K562 (cell line): ENCODE measurements at regions not wholly inside any gene's neighbourhood (a gene's known extent, or its start where the extent isn't known, plus 50 kb on each side); places are given as distances from the start of the nearest gene placed in this dataset.

Experiments used
- ATAC-seq: fragments of 200-7000 bp; cut with Tn5 transposase; 3 replicates; pipeline ENCODE4 v1.9.1; 2020; ENCODE audit warnings: moderate library complexity
- BruUV-seq: library from RNA; stranded (reverse); fragments of 400-500 nt; replicated peaks from 2 replicates; lab custom pipeline; 2021; lab: Mats Ljungman, UMichigan
- CTCF ChIA-PET: fragments of 300-600 bp; formaldehyde crosslinking; extraction: SDS; loops from one replicate; lab custom pipeline; 2021; ENCODE audit warnings: low intra/inter-chr PET ratio; lab: Yijun Ruan, JAX
- POLR2A ChIA-PET: fragments of 300-600, 350-650 bp; sonication (Branson Sonifier 250); formaldehyde crosslinking; extraction: SDS; loops from one replicate; lab custom pipeline; 2021; ENCODE audit warnings: antibody characterized with exemption, inconsistent platforms; lab: Yijun Ruan, JAX
- DNase-seq, 4 experiments: peaks; one replicate each; pipeline versions ENCODE4 v3.0.0 to v3.0.0-alpha.2; 2011 to 2018; ENCODE audit warnings: low spot score in 3 of 4, mixed read lengths in 3 of 4; ENCODE audit errors: extremely low read depth in 1 of 4
- FAIRE-seq: peaks from 2 replicates; lab custom pipeline; 2011; peaks lifted over from hg19 to GRCh38; lab: Jason Lieb, UNC
- H2AFZ ChIP-seq: 2 replicates; pipeline ENCODE4 v1.6.0; 2011; ENCODE audit warnings: low read depth, low read length, control low read depth, inconsistent platforms
- H3K27ac ChIP-seq: fragments of 200-600 bp; 3 replicates; pipeline ENCODE4 v1.8.0; 2011; ENCODE audit warnings: low read depth, mild to moderate bottlenecking, control low read depth, inconsistent platforms, low read length, moderate library complexity, mixed read lengths; ENCODE audit errors: extremely low read depth
- H3K27me3 ChIP-seq, 2 experiments: fragments of 300-600 bp in 1 of 2; 2 replicates in 1 of 2; 3 replicates in 1 of 2; pipeline versions ENCODE4 v1.6.0 to v1.8.0; 2011; ENCODE audit warnings: inconsistent platforms in 2 of 2, low read length in 2 of 2, mild to moderate bottlenecking in 1 of 2, mixed read lengths in 1 of 2, moderate library complexity in 1 of 2; ENCODE audit not compliant: control insufficient read depth in 2 of 2, insufficient read depth in 2 of 2
- H3K36me3 ChIP-seq: fragments of 300-600 bp; 3 replicates; pipeline ENCODE4 v1.8.0; 2011; ENCODE audit warnings: mild to moderate bottlenecking, low read length, inconsistent platforms; ENCODE audit not compliant: control insufficient read depth, insufficient read depth
- H3K4me1 ChIP-seq, 2 experiments: fragments of 200-600 bp in 1 of 2; replicated peaks in 1 of 2; 2 replicates in 1 of 2; 3 replicates in 1 of 2; pipeline versions ENCODE4 v1.5.1 to v1.8.0; 2011; ENCODE audit warnings: inconsistent platforms in 2 of 2, low read length in 2 of 2, mild to moderate bottlenecking in 1 of 2, mixed read lengths in 1 of 2, moderate library complexity in 1 of 2; ENCODE audit not compliant: control insufficient read depth in 2 of 2, insufficient read depth in 2 of 2
- H3K4me2 ChIP-seq: 2 replicates; pipeline ENCODE4 v1.6.1; 2011; ENCODE audit warnings: low read length, control low read depth, inconsistent platforms, mixed read lengths; ENCODE audit not compliant: insufficient read depth
- H3K4me3 ChIP-seq: fragments of 200-600 bp; sonication (generic), shearing (Covaris generic); 2 replicates; pipeline ENCODE4 v1.5.1; 2016; ENCODE audit warnings: control low read depth, inconsistent platforms
- H3K79me2 ChIP-seq: fragments of 200-600 bp; 3 replicates; pipeline ENCODE4 v1.8.0; 2011; ENCODE audit warnings: low read length, inconsistent platforms; ENCODE audit not compliant: control insufficient read depth, insufficient read depth
- H3K9ac ChIP-seq, 2 experiments: 2 replicates each; pipeline versions ENCODE4 v1.6.0 to v1.6.1; 2011; ENCODE audit warnings: low read depth in 2 of 2, low read length in 2 of 2, control low read depth in 1 of 2, inconsistent platforms in 1 of 2, mild to moderate bottlenecking in 1 of 2, mixed read lengths in 1 of 2; ENCODE audit not compliant: insufficient read depth in 1 of 2
- H3K9me1 ChIP-seq: one replicate; pipeline ENCODE4 v1.6.0; 2011; ENCODE audit warnings: inconsistent platforms, mild to moderate bottlenecking, low read length, moderate library complexity; ENCODE audit not compliant: control insufficient read depth, insufficient read depth
- H3K9me3 ChIP-seq: replicated peaks from 2 replicates; pipeline ENCODE4 v1.5.1; 2011; ENCODE audit warnings: low read depth, low read length, inconsistent platforms; ENCODE audit not compliant: control insufficient read depth, insufficient read depth
- H4K20me1 ChIP-seq: replicated peaks from 2 replicates; pipeline ENCODE4 v1.6.1; 2011; ENCODE audit warnings: low read length, inconsistent platforms, mixed read lengths; ENCODE audit not compliant: control insufficient read depth, insufficient read depth
- ARID3A ChIP-seq: IDR thresholded peaks from 2 replicates; pipeline ENCODE4 v1.6.1; 2012; ENCODE audit warnings: low read depth, low read length, improper control_type of control experiment, borderline replicate concordance
- BCL6 ChIP-seq: fragments of 250-450 bp; sonication (Bioruptor Pico); IDR thresholded peaks from 2 replicates; pipeline ENCODE4 v1.4.0; 2020
- E2F6 ChIP-seq, 2 experiments: IDR thresholded peaks; 2 replicates each; pipeline ENCODE4 v1.6.1; 2011; ENCODE audit warnings: borderline replicate concordance in 1 of 2, control low read depth in 1 of 2, low read depth in 1 of 2, low read length in 1 of 2, mild to moderate bottlenecking in 1 of 2, mixed read lengths in 1 of 2, moderate library complexity in 1 of 2; ENCODE audit not compliant: insufficient read depth in 1 of 2, insufficient read length in 1 of 2, poor library complexity in 1 of 2, severe bottlenecking in 1 of 2; ENCODE audit errors: extremely low read depth in 1 of 2
- KAT2B ChIP-seq: IDR thresholded peaks from one replicate; pipeline ENCODE4 v1.6.1; 2012; ENCODE audit warnings: low read depth, mild to moderate bottlenecking, control low read depth, inconsistent platforms, low read length, moderate library complexity
- MLX ChIP-seq, 2 experiments: fragments of 450-650 bp in 1 of 2; sonication (generic) in 1 of 2; formaldehyde crosslinking; conservative IDR thresholded peaks; 2 replicates each; pipeline versions ENCODE4 v1.4.0 to v1.8.1; 2020 to 2022; ENCODE audit warnings: mild to moderate bottlenecking in 1 of 2, missing genetic modification reagents in 1 of 2
- MYBL2 ChIP-seq, 2 experiments: fragments of 450-650 bp in 1 of 2; sonication (generic) in 1 of 2; formaldehyde crosslinking in 1 of 2; IDR thresholded peaks; 2 replicates each; pipeline versions ENCODE4 v1.6.1 to v1.8.1; 2017 to 2022; ENCODE audit warnings: borderline replicate concordance in 1 of 2, inconsistent platforms in 1 of 2, low read depth in 1 of 2, mild to moderate bottlenecking in 1 of 2, missing genetic modification reagents in 1 of 2, moderate library complexity in 1 of 2
- PYGO2 ChIP-seq: fragments of 450-650 bp; IDR thresholded peaks from 2 replicates; pipeline ENCODE4 v1.6.1; 2016; ENCODE audit warnings: mild to moderate bottlenecking, missing genetic modification characterization, moderate library complexity, missing compliant biosample characterization
- RAD51 ChIP-seq: fragments of 450-650 bp; IDR thresholded peaks from 2 replicates; pipeline ENCODE4 v1.7.1; 2016; ENCODE audit warnings: low read depth, mild to moderate bottlenecking, borderline replicate concordance
- RBM34 ChIP-seq: fragments of 200-400 bp; formaldehyde crosslinking; IDR thresholded peaks from 2 replicates; pipeline ENCODE4 v1.6.1; 2018; ENCODE audit warnings: low read length, borderline replicate concordance; ENCODE audit not compliant: insufficient read depth
- RNF219 ChIP-seq: fragments of 250-450 bp; sonication (Bioruptor Pico); IDR thresholded peaks from 2 replicates; pipeline ENCODE4 v1.5.0; 2022; ENCODE audit warnings: mild to moderate bottlenecking
- SAP30 ChIP-seq: fragments of 200-600 bp; sonication (generic); IDR thresholded peaks from 2 replicates; pipeline ENCODE4 v1.6.1; 2012; ENCODE audit warnings: borderline replicate concordance, low read depth, mild to moderate bottlenecking, moderate library complexity, low read length, control low read depth, inconsistent platforms; ENCODE audit not compliant: insufficient read depth, poor library complexity, severe bottlenecking
- SP1 ChIP-seq: sonication (generic); formaldehyde crosslinking; IDR thresholded peaks from 2 replicates; pipeline ENCODE4 v1.8.1; 2022; ENCODE audit warnings: mild to moderate bottlenecking, missing genetic modification reagents
- ZFP30 ChIP-seq: fragments of 250-450 bp; sonication (Bioruptor Pico); IDR thresholded peaks from 2 replicates; pipeline ENCODE4 v1.8.0; 2022; ENCODE audit warnings: moderate library complexity, mild to moderate bottlenecking, inconsistent platforms, borderline replicate concordance
- WGBS: fragments of 100-300 bp; shearing (Covaris generic); methylation state at CpG from one replicate; pipeline ENCODE4 v1.1.6; 2016; ENCODE audit warnings: low coverage, mixed read lengths; ENCODE audit not compliant: insufficient coverage; ENCODE audit errors: missing lambda C conversion rate; 5-methylcytosine and 5-hydroxymethylcytosine counted together
- in situ Hi-C: fragments of 300-500 bp; cut with MboI; formaldehyde crosslinking; loops from 4 replicates; pipeline ENCODE4 v1.15.0; 2018; ENCODE audit warnings: inconsistent platforms, mixed read lengths
- intact Hi-C: fragments of 100-400 bp; cut with micrococcal nuclease; formaldehyde crosslinking; loops from 2 replicates; pipeline ENCODE4 v1.14.2; 2022

- TF ChIP-seq ARID3A (no peak), PYGO2 (tag) (no peak), RNF219 (CRISPR knock-in tag) (no peak), MYBL2 (IDR thresholded peaks at IDR 0.05; ENCODE audit: low read depth) (no peak), MYBL2 (CRISPR knock-in tag; IDR thresholded peaks at IDR 0.05; ENCODE audit: borderline replicate concordance) (no peak), KAT2B (no peak)
- TF ChIP-seq, all 486 proteins: peak for 0
Observed at GRCh38 chr20:55540486-55540885, 464.8 kb downstream of the CBLN4 start (continued).

- Histone ChIP-seq H3K4me2 (no peak overlapping the region), H2AFZ (no peak overlapping the region), H3K9me3 (no peaks in the 10 kb centered on the region), H3K36me3 (no peaks in the 10 kb centered on the region), H3K79me2 (no peaks in the 10 kb centered on the region), H3K27ac (no peak overlapping the region), H3K4me1 (no peaks in the 10 kb centered on the region), H3K9me1 (no peaks in the 10 kb centered on the region), H3K4me3 (no peak overlapping the region), H3K27me3 (no peaks in the 10 kb centered on the region), H3K9ac (no peak overlapping the region), H4K20me1 (no peaks in the 10 kb centered on the region)
- intact Hi-C loops (no loop called here), in situ Hi-C loops (no loop called here)
- 0% methylated on average over 1 of the region's 1 CpG for WGBS
- ChIA-PET POLR2A (no interaction called here), CTCF (no interaction called here)
- DNase-seq, result no peak
- FAIRE-seq, result no peak
- no peak for ATAC-seq
- no TSS peak for BruUV-seq
- TF ChIP-seq RAD51 (no peak), SP1 (CRISPR knock-in tag) (no peak), E2F6 (IDR thresholded peaks at IDR 0.05; ENCODE audit: borderline replicate concordance in 1 of 2, extremely low read depth in 1 of 2, insufficient read depth in 1 of 2, insufficient read length in 1 of 2, low read depth in 1 of 2, low read length in 1 of 2, poor library complexity in 1 of 2, severe bottlenecking in 1 of 2) (no peak), ZFP30 (CRISPR knock-in tag) (no peak), RBM34 (no peak), SAP30 (no peak), MLX (CRISPR knock-in tag; conservative IDR thresholded peaks at IDR 0.05) (no peak), BCL6 (CRISPR knock-in tag) (no peak)
Observed at GRCh38 chr20:55540013-55540412, 465.3 kb downstream of the CBLN4 start.
